ENCODE measurements at regions not wholly inside any gene's neighbourhood (a gene's known extent, or its start where the extent isn't known, plus 50 kb on each side); places are given as distances from the start of the nearest gene placed in this dataset.
"Not testable (repeated sequence)": the region's sequence is repeated elsewhere in the genome, so short reads cannot be mapped to it uniquely, and the experiment has no call there.

GRCh38 chr15:26026671-26027070, 163.5 kb upstream of the ATP10A start:
- TF ChIP-seq ZC3H11A (IDR thresholded peaks at IDR 0.05); JUN (IDR thresholded peaks at IDR 0.05); CTCF (IDR thresholded peaks at IDR 0.05); TP53 (CRISPR knock-in tag; IDR thresholded peaks at IDR 0.05); POLR2A (IDR thresholded peaks at IDR 0.05; ENCODE audit: low read length); RCOR1 (IDR thresholded peaks at IDR 0.05; ENCODE audit: low read depth, low read length); CHD4 (IDR thresholded peaks at IDR 0.05; ENCODE audit: borderline replicate concordance): not testable (repeated sequence)

Data from A549 (cell line).